H1 (cell line): ENCODE measurements at regions not wholly inside any gene's neighbourhood (a gene's known extent, or its start where the extent isn't known, plus 50 kb on each side); places are given as distances from the start of the nearest gene placed in this dataset.

Experiments used
- EZH2 ChIP-seq: fragments of 200-600 bp; sonication (generic); IDR thresholded peaks from 2 replicates; pipeline ENCODE4 v1.7.1; 2012; ENCODE audit warnings: low read depth, mild to moderate bottlenecking, moderate library complexity, low read length, inconsistent platforms; ENCODE audit not compliant: severe bottlenecking
- TF ChIP-seq, protein P1 (sequence below), 3 experiments: IDR thresholded peaks; 1 replicate in 2 of 3; 2 replicates in 1 of 3; pipeline versions ENCODE4 v1.5.1 to v1.6.1; 2011; ENCODE audit warnings: low read length in 3 of 3, mild to moderate bottlenecking in 3 of 3, inconsistent platforms in 2 of 3, low read depth in 1 of 3, moderate library complexity in 1 of 3; ENCODE audit not compliant: insufficient read depth in 1 of 3; ENCODE audit errors: control extremely low read depth in 1 of 3

- TF ChIP-seq, protein P1, sequence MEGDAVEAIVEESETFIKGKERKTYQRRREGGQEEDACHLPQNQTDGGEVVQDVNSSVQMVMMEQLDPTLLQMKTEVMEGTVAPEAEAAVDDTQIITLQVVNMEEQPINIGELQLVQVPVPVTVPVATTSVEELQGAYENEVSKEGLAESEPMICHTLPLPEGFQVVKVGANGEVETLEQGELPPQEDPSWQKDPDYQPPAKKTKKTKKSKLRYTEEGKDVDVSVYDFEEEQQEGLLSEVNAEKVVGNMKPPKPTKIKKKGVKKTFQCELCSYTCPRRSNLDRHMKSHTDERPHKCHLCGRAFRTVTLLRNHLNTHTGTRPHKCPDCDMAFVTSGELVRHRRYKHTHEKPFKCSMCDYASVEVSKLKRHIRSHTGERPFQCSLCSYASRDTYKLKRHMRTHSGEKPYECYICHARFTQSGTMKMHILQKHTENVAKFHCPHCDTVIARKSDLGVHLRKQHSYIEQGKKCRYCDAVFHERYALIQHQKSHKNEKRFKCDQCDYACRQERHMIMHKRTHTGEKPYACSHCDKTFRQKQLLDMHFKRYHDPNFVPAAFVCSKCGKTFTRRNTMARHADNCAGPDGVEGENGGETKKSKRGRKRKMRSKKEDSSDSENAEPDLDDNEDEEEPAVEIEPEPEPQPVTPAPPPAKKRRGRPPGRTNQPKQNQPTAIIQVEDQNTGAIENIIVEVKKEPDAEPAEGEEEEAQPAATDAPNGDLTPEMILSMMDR (IDR thresholded peaks at IDR 0.05; ENCODE audit: control extremely low read depth in 1 of 3, insufficient read depth in 1 of 3, low read depth in 1 of 3, low read length in 3 of 3): no peak
- no peak for TF ChIP-seq EZH2
Measured at GRCh38 chr3:145698250-145698649, 462.7 kb downstream of the PLOD2 start.
